Stomach (tissue), 8 donors: ENCODE measurements at regions not wholly inside any gene's neighbourhood (a gene's known extent, or its start where the extent isn't known, plus 50 kb on each side); places are given as distances from the start of the nearest gene placed in this dataset.

ENCODE experiments used
- DNase-seq, 2 donors: peaks; one replicate each; pipeline versions ENCODE4 v3.0.0 to v3.0.0-alpha.2; 2013 to 2019
- H3K27ac ChIP-seq, 5 donors: fragments of 200-600 bp in 4 of 5; sonication (generic) in 4 of 5; one replicate each; pipeline ENCODE4 v1.5.1; 2013 to 2019; ENCODE audit warnings: mild to moderate bottlenecking in 1 of 5, moderate library complexity in 1 of 5
- H3K27me3 ChIP-seq, 3 donors: fragments of 200-600 bp; sonication (generic); one replicate each; pipeline ENCODE4 v1.5.1; 2017 to 2019; ENCODE audit warnings: mixed run types in 1 of 3
- H3K36me3 ChIP-seq, 4 donors: fragments of 200-600 bp; sonication (generic); 1 replicate in 3 of 4; 2 replicates in 1 of 4; pipeline ENCODE4 v1.5.1; 2016 to 2019
- H3K4me1 ChIP-seq, 4 donors: fragments of 200-600 bp; sonication (generic); one replicate each; pipeline ENCODE4 v1.5.1; 2016 to 2019
- H3K4me3 ChIP-seq, 4 donors: fragments of 200-600 bp; sonication (generic) in 3 of 4; one replicate each; pipeline ENCODE4 v1.5.1; 2016 to 2019; ENCODE audit warnings: mild to moderate bottlenecking in 1 of 4
- H3K9me3 ChIP-seq, 4 donors: fragments of 200-600 bp; sonication (generic); one replicate each; pipeline ENCODE4 v1.5.1; 2016 to 2019
- EP300 ChIP-seq: sonication (generic); formaldehyde crosslinking; IDR thresholded peaks from one replicate; pipeline ENCODE4 v1.6.1; 2017; ENCODE audit warnings: antibody characterized with exemption
- POLR2A ChIP-seq, 4 donors: fragments of 450-650 bp; IDR thresholded peaks; one replicate each; pipeline ENCODE4 v1.6.1; 2016; ENCODE audit warnings: antibody characterized with exemption in 4 of 4, control low read depth in 2 of 4, mild to moderate bottlenecking in 1 of 4, moderate library complexity in 1 of 4
- POLR2AphosphoS5 ChIP-seq, 3 donors: sonication (generic); formaldehyde crosslinking; IDR thresholded peaks; one replicate each; pipeline ENCODE4 v1.6.1; 2016; ENCODE audit warnings: antibody characterized with exemption in 3 of 3
- WGBS, 5 donors: extraction: QIAGEN DNeasy Blood & Tissue Kit in 3 of 5; methylation state at CpG; one replicate each; pipeline versions ENCODE4 v1.1.5 to v1.1.7; 2013 to 2018; 5-methylcytosine and 5-hydroxymethylcytosine counted together
- intact Hi-C: fragments of 100-400 bp; cut with DNase I; formaldehyde crosslinking; loops from one replicate; pipeline ENCODE4 v1.15.1; 2023; ENCODE audit warnings: low total_unique reads
- TF ChIP-seq, protein P1 (sequence below), 7 experiments: fragments of 450-650 bp in 4 of 7; fragments of 200-600 bp in 3 of 7; sonication (generic) in 3 of 7; IDR thresholded peaks; one replicate each; pipeline ENCODE4 v1.5.1; 2016 to 2019; ENCODE audit warnings: antibody characterized with exemption in 7 of 7, control low read depth in 2 of 7, mild to moderate bottlenecking in 1 of 7
- donor health status: healthy with polysubstance abuse.
- donor health status: Bipolar disorder and iron deficiency.
- donor health status: healthy.

GRCh38 chr1:221555689-221556433 is 186.0 kb downstream of the DUSP10 start:
- Histone ChIP-seq H3K27ac (no peak overlapping the region), H3K4me3 (no peak overlapping the region), H3K27me3 (no peaks in the 10 kb centered on the region), H3K9me3 (no peaks in the 10 kb centered on the region), H3K36me3 (no peaks in the 10 kb centered on the region), H3K4me1 (no peaks in the 10 kb centered on the region)
- intact Hi-C loops, result no loop called here
- no peak for DNase-seq
- 72 to 78% (median 73%) methylated on average over 10 of the region's 10 CpGs for WGBS, 5 donors
- no peak for TF ChIP-seq POLR2A (IDR thresholded peaks at IDR 0.05)
- TF ChIP-seq POLR2AphosphoS5 (IDR thresholded peaks at IDR 0.05), result no peak
- TF ChIP-seq, protein P1, sequence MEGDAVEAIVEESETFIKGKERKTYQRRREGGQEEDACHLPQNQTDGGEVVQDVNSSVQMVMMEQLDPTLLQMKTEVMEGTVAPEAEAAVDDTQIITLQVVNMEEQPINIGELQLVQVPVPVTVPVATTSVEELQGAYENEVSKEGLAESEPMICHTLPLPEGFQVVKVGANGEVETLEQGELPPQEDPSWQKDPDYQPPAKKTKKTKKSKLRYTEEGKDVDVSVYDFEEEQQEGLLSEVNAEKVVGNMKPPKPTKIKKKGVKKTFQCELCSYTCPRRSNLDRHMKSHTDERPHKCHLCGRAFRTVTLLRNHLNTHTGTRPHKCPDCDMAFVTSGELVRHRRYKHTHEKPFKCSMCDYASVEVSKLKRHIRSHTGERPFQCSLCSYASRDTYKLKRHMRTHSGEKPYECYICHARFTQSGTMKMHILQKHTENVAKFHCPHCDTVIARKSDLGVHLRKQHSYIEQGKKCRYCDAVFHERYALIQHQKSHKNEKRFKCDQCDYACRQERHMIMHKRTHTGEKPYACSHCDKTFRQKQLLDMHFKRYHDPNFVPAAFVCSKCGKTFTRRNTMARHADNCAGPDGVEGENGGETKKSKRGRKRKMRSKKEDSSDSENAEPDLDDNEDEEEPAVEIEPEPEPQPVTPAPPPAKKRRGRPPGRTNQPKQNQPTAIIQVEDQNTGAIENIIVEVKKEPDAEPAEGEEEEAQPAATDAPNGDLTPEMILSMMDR (IDR thresholded peaks at IDR 0.05), result no peak
- TF ChIP-seq EP300, result no peak

- DNase-seq, result no peak
Observed at GRCh38 chr1:221556435-221556834, 185.5 kb downstream of the DUSP10 start.

DNA sequence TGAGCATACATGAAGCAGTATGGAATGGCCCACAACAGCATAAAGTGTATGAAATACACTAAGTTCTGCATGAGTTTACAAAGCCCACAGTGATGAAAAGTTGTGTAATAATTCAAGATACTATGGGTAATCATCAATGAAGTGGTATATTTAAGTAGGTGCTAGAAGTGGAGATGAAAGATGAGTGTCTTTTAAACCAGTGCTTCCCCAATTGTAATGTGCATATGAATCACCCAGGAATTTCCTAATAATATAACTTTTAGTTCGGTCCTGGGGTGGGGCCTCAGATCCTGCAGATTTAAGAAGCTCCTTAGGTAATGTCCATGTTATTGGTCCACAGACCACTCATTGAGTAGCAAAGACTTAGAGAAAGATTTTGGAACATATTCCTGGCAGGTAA is 184.9 kb downstream of the DUSP10 start:
- DNase-seq, result no peak
- Histone ChIP-seq H3K27ac (no peak overlapping the region), H3K4me1 (no peaks in the 10 kb centered on the region), H3K27me3 (no peaks in the 10 kb centered on the region), H3K36me3 (no peaks in the 10 kb centered on the region), H3K9me3 (no peaks in the 10 kb centered on the region), H3K4me3 (no peak overlapping the region)
- intact Hi-C loops, result no loop called here
- TF ChIP-seq EP300, result no peak
- TF ChIP-seq, protein P1 (IDR thresholded peaks at IDR 0.05), result no peak
- no peak for TF ChIP-seq POLR2AphosphoS5 (IDR thresholded peaks at IDR 0.05)
- no peak for TF ChIP-seq POLR2A (IDR thresholded peaks at IDR 0.05)
- 57 to 78% (median 68%) methylated on average over 1 of the region's 1 CpG for WGBS, 5 donors

More at GRCh38 chr1:221556435-221556834, 185.5 kb downstream of the DUSP10 start:
- no peaks in the 10 kb centered on the region for H3K27me3 ChIP-seq
- H3K4me3 ChIP-seq, result no peak overlapping the region
- no peaks in the 10 kb centered on the region for H3K4me1 ChIP-seq
- TF ChIP-seq, protein P1 (IDR thresholded peaks at IDR 0.05), result no peak
- TF ChIP-seq EP300 (no peak), POLR2AphosphoS5 (IDR thresholded peaks at IDR 0.05) (no peak)
- no peaks in the 10 kb centered on the region for H3K9me3 ChIP-seq
- H3K27ac ChIP-seq, result no peak overlapping the region
- intact Hi-C loops, result no loop called here
- H3K36me3 ChIP-seq, result no peaks in the 10 kb centered on the region

- Histone ChIP-seq H3K4me3 (no peak overlapping the region), H3K27me3 (no peaks in the 10 kb centered on the region), H3K9me3 (no peaks in the 10 kb centered on the region), H3K27ac (no peak overlapping the region), H3K36me3 (no peaks in the 10 kb centered on the region), H3K4me1 (no peaks in the 10 kb centered on the region)
- 72 to 86% (median 78%) methylated on average over 2 of the region's 2 CpGs for WGBS, 5 donors
- TF ChIP-seq, protein P1 (IDR thresholded peaks at IDR 0.05), result no peak
- TF ChIP-seq POLR2A (IDR thresholded peaks at IDR 0.05), result no peak
- TF ChIP-seq POLR2AphosphoS5 (IDR thresholded peaks at IDR 0.05), result no peak
- no peak for TF ChIP-seq EP300
- no peak for DNase-seq
- intact Hi-C loops, result no loop called here
Observed at GRCh38 chr1:221558396-221558795, 183.5 kb downstream of the DUSP10 start.
